ENCODE measurements at regions not wholly inside any gene's neighbourhood (a gene's known extent, or its start where the extent isn't known, plus 50 kb on each side); places are given as distances from the start of the nearest gene placed in this dataset.

- TF ChIP-seq CSDC2 (CRISPR knock-in tag; IDR thresholded peaks at IDR 0.05) (no peak), ZNF565 (CRISPR knock-in tag; conservative IDR thresholded peaks at IDR 0.05; ENCODE audit: low read depth) (no peak), TOX (CRISPR knock-in tag; IDR thresholded peaks at IDR 0.05; ENCODE audit: borderline replicate concordance) (no peak)
Measured at GRCh38 chr2:10192392-10193015, 70.0 kb downstream of the RRM2 start.

Data from SK-N-SH treated with all-trans-retinoic acid at 6 μM for 48 hours (cell line).